ENCODE measurements at regions not wholly inside any gene's neighbourhood (a gene's known extent, or its start where the extent isn't known, plus 50 kb on each side); places are given as distances from the start of the nearest gene placed in this dataset.
"Not testable (repeated sequence)": the region's sequence is repeated elsewhere in the genome, so short reads cannot be mapped to it uniquely, and the experiment has no call there.

GRCh38 chr10:83372646-83373045, 766.7 kb upstream of the GHITM start:
- DNase-seq: no peak

- DNase-seq: no peak
These were observed 765.6 kb upstream of the GHITM start for GRCh38 chr10:83373671-83374070.

GRCh38 chr10:83374741-83375140, 764.6 kb upstream of the GHITM start:
- no peak for DNase-seq

- no peak for DNase-seq
These were observed 764.0 kb upstream of the GHITM start for GRCh38 chr10:83375274-83375673.

- no peak for DNase-seq
These were observed 741.5 kb upstream of the GHITM start for GRCh38 chr10:83397806-83398205.

- DNase-seq: no peak
These were observed 728.7 kb upstream of the GHITM start for GRCh38 chr10:83410570-83410969.

GRCh38 chr10:83425306-83425705, 714.0 kb upstream of the GHITM start:
- DNase-seq: no peak

- DNase-seq: no peak
These were observed 712.2 kb upstream of the GHITM start for GRCh38 chr10:83427101-83427500.

- DNase-seq: no peak
These were observed 706.9 kb upstream of the GHITM start for GRCh38 chr10:83432261-83433045.

GRCh38 chr10:83433705-83434104, 705.6 kb upstream of the GHITM start:
- no peak for DNase-seq

GRCh38 chr10:83448013-83448412, 691.3 kb upstream of the GHITM start:
- DNase-seq: no peak

GRCh38 chr10:83458611-83459010, 680.7 kb upstream of the GHITM start:
- DNase-seq: no peak

- no peak for DNase-seq
These were observed 680.2 kb upstream of the GHITM start for GRCh38 chr10:83459124-83459523.

GRCh38 chr10:83469728-83470331, 669.5 kb upstream of the GHITM start:
- DNase-seq: no peak

GRCh38 chr10:83476211-83476610, 663.1 kb upstream of the GHITM start:
- DNase-seq: no peak

- DNase-seq: no peak
These were observed 650.1 kb upstream of the GHITM start for GRCh38 chr10:83489161-83489560.

GRCh38 chr10:83492004-83492403, 647.3 kb upstream of the GHITM start:
- no peak for DNase-seq

- DNase-seq: no peak
These were observed 626.6 kb upstream of the GHITM start for GRCh38 chr10:83512681-83513080.

- no peak for DNase-seq
These were observed 624.3 kb upstream of the GHITM start for GRCh38 chr10:83515001-83515400.

- DNase-seq: no peak
These were observed 622.5 kb upstream of the GHITM start for GRCh38 chr10:83516788-83517187.

GRCh38 chr10:83517456-83517855, 621.9 kb upstream of the GHITM start:
- no peak for DNase-seq

- no peak for DNase-seq
These were observed 620.5 kb upstream of the GHITM start for GRCh38 chr10:83518779-83519178.

- not testable (repeated sequence) for DNase-seq
These were observed 618.9 kb upstream of the GHITM start for GRCh38 chr10:83520386-83520785.

- DNase-seq: no peak
These were observed 616.9 kb upstream of the GHITM start for GRCh38 chr10:83522456-83522855.

GRCh38 chr10:83522881-83523386, 616.4 kb upstream of the GHITM start:
- no peak for DNase-seq
